ENCODE measurements at regions not wholly inside any gene's neighbourhood (a gene's known extent, or its start where the extent isn't known, plus 50 kb on each side); places are given as distances from the start of the nearest gene placed in this dataset.
"Not testable (repeated sequence)": the region's sequence is repeated elsewhere in the genome, so short reads cannot be mapped to it uniquely, and the experiment has no call there.

DNA sequence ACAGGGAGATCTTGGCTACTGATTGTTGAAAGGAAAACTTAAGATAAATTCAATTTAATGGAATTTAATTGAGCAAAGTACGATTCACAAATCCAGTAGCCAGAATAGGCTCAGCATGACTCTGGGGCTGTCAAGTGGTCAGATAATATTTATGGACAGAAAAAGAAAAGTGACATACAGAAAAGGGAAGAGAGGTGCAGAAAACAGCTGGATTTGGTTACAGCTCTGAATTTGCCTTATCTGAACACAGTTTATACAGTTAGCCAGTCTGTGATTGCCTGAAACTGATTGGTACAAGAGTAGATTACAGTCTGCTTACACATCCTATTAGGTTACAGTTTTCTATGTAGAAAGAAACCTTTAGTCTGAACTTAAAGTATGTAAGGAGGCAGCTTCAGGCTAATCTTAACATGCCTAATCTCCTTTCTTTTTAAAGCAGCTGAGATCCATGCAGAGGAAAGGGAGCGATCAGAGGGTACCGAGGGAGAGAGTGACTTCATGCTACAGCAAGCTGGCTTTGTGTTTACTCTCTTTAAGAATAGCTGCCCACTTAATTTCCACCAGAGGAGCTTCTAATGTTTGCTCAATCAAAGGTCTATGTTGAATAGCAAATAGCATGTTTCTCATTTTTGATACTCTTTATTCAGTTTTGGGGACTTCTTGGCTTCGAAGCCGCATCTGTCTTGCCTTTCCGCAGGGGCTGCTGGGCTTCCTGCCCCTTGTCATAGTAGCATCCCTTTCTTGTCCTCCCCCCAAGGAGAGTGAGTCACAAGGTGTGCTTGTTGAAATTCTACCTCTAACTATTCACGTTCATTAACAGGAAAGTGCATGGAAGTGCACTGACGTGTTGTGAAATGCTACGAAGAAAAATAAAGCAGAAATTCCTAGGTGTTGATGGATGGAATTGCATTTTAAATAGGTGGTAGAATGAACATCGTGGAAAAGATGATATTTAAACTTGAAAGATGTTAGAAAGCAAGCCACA lies 761.2 kb downstream of the TAF11L14 start:
- DNase-seq (ENCODE audit: low read depth in 4 of 4, low spot score in 3 of 4) = no peak

DNA sequence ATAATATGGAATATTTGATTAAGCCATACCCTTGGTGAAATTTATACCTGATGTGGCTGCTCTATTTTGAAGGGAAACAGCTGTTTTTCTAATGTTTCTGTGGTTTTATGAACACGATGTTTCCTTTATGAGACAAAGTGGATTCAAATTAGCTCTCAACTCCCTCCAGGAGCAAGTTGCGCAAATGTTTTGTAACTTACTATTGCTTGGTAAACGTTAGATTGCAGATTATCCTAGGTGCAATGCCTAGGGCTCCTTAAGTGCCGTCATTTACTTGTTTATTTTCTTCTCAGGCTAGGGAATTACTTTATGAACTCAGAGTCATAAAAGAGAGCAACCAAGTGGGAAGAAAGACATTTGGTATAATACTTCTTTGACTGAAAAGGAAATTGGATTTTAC lies 763.1 kb downstream of the TAF11L14 start:
- DNase-seq (ENCODE audit: low read depth in 4 of 4, low spot score in 3 of 4) = peak in 1 of 4 donors; percentile 5

DNA sequence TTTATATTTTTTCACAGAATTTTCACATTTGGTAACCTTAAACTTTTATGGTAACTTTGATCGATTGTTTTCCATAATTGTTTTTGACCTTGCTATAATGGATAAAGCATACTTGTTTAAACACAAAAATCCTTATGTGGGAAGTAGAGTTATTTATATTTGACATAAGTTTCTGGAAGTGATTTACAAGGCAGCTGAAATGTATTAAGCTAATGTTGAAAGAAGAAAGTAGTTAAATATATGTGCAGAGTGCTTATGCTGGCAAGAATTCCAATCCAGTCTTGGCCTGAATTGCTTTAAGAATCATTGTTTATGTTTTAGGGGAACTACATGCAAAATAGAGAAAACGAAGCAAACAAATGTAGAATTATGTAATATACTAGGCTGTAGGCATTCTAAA lies 763.6 kb downstream of the TAF11L14 start:
- peak in 3 of 4 donors; percentile 16 to 45 (median 26) for DNase-seq (ENCODE audit: low read depth in 4 of 4, low spot score in 3 of 4)

DNA sequence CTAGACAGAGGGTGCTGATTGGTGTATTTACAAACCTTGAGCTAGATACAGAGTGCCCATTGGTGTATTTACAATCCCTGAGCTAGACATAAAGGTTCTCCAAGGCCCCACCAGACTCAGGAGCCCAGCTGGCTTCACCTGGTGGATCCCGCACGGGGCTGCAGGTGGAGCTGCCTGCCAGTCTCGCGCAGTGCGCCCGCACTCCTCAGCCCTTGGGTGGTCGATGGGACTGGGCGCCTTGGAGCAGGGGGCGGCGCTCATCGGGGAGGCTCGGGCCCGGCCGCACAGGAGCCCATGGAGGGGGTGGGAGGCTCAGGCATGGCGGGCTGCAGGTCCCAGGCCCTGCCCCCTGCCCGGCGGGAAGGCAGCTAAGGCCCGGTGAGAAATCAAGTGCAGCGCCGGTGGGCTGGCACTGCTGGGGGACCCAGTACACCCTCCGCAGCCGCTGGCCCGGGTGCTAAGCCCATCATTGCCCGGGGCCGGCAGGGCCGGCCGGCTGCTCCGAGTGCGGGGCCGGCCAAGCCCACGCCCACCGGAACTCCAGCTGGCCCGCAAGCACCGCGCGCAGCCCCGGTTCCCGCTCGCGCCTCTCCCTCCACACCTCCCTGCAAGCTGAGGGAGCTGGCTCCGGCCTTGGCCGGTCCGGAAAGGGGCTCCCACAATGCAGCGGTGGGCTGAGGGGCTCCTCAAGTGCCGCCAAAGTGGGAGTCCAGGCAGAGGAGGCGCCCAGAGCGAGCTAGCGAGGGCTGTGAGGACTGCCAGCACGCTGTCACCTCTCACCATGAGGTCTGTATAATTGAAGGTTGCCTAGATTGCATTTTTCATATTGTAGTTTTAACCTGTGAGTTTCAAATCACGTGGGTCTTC lies 765.4 kb downstream of the TAF11L14 start:
- not testable (repeated sequence) for DNase-seq (ENCODE audit: low read depth in 4 of 4, low spot score in 3 of 4)

DNA sequence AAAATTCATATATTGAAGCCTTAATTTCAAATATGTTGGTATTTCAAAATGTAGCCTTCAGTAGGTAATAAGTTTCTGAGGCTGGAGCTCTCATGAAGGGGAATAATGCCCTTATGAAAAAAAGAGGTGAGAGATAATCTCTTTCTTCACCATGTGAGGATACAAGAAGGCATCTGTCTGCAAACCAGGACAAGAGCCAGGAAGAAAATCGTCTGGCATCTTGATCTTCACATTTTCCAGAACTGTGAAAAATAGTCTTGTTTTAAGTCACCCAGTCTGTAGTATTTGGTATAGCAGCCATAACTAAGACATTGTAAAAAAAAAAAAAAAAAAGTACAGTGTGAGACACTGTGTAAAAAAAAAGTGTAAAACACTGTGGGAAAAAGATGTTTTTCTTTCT lies 768.9 kb downstream of the TAF11L14 start:
- no peak for DNase-seq (ENCODE audit: low read depth in 4 of 4, low spot score in 3 of 4)

DNA sequence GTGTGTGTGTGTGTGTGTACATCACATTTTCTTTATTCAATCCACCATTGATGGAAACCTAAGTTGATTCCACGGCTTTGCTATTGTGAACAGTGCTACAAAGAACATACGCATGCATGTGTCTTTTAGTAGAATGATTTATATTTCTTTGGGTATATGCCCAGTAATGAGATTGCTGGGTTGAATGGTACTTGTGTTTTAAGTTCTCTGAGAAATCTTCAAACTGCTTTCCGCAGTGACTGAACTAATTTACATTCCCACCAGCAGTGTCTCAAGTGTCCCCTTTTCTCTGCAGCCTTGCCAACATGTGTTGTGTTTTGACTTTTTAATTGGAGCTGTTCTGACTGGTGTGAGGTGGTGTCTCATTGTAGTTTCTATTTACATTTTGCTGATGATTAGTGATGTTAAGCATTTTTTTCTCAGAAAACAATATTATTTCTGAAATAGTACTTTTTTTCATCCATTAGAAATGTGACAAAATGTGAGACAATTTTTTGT lies 769.7 kb downstream of the TAF11L14 start:
- DNase-seq (ENCODE audit: low read depth in 4 of 4, low spot score in 3 of 4) = no peak

DNA sequence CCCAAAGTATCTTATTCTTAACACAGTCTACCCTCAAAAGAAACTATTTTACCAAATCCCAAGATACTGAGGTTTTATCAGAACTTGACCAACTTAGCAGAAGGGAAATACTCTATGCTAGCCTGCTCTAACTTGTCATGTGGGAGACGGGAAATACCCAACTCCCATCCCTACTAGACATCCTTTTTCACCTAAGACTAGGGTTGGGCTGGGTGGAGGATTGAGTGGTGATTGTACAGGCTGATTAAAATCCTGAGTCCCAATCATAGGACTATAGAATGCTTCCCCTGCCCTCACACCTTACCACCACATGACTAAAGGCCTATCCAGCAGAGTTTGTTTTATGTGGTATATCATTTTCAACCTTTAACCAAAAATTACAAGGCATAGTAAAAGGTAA lies 786.5 kb downstream of the TAF11L14 start:
- DNase-seq (ENCODE audit: low read depth in 4 of 4, low spot score in 3 of 4) = no peak

DNA sequence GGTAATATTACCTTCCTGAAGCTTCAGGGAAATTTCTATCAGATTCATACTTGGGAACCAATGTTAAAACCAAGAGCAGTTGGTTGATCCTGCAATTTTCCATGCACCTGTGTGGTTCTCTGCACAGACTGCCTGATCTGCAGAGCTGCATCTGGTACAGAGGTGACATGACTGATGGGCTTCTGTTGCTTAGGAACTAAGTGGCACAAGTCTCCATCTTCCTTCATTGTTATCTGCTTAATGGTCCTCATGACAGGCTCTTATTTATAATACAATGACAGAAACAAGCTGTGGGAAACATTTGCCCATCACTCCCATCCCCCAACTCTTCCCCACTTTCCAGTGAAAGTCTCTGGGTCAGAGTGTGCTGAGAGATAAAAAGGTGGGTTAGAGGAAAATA lies 799.1 kb downstream of the TAF11L14 start:
- no peak for DNase-seq (ENCODE audit: low read depth in 4 of 4, low spot score in 3 of 4)

DNA sequence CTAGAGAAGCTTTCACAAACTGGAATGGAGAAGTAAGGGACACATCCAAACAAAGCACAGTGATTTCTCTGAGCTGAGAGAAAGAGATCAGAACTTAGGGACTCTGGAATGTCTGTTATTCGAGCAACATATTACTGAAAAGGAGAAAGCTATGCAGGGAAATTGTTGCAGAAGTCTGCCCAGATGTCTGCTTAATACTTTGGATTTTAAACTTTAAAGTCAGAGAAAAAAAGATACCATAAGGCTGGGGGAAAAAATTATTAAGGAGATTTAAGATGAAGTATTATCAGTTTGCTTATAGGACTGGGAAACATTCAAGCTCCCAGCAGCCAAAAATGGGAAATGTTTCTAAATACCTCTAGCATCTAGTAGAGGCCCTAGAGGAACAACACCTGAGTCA lies 803.9 kb downstream of the TAF11L14 start:
- no peak for DNase-seq (ENCODE audit: low read depth in 4 of 4, low spot score in 3 of 4)

DNA sequence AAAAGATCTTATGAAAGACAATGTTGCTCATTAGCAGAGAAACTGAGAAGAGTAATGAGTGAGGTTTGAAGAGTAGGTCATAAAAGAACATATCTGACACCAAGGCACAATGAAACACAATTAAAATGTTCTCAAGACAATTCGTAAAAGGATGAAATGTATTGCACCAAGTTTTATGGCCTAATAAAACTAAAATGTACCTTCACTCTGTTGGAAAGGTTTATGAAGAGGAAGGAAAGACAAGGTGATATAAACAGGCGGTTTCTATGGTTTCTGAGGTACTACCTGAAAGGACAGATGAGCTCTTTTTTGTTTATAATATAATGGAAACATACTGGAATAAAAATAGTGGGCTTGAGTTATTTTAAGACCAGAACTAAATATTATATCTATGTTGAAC lies 821.3 kb downstream of the TAF11L14 start:
- no peak for DNase-seq (ENCODE audit: low read depth in 4 of 4, low spot score in 3 of 4)

DNA sequence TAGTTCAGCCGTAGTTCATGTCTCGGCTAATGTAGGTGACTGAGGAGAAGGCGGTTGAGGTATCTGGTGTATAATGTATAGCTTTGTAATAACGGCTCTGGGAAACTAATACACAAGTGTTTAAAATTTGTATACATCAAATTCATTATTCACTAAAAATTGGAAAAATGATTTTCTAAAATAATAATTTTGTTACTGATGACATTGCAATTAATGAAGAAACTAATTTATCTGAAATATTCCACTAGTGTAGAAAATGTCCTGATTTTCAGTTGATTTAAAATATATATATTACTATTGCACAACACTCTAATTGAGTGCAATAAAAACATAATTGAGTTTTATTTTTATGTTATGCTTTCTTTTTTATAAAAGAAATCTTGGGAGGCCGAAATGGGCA lies 823.0 kb downstream of the TAF11L14 start:
- no peak for DNase-seq (ENCODE audit: low read depth in 4 of 4, low spot score in 3 of 4)

DNA sequence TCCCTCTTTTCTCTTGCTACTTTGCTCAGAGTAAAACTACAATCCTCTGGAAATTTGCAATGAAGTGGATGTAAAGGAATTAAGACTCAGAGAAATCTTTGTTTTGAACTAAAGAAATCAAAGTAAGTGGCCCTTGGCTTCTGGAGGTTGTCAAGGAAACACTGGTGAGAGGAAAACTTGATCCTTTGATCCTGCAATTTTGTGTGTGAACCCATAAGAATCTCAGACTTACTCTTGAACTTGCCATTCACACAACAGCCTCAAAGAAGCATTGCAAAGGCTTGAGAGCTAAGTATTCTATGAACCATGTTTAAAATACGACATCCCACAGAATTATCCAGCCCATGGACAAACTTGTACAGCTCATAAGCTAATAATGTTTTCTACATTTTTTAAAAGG lies 827.5 kb downstream of the TAF11L14 start:
- no peak for DNase-seq (ENCODE audit: low read depth in 4 of 4, low spot score in 3 of 4)

DNA sequence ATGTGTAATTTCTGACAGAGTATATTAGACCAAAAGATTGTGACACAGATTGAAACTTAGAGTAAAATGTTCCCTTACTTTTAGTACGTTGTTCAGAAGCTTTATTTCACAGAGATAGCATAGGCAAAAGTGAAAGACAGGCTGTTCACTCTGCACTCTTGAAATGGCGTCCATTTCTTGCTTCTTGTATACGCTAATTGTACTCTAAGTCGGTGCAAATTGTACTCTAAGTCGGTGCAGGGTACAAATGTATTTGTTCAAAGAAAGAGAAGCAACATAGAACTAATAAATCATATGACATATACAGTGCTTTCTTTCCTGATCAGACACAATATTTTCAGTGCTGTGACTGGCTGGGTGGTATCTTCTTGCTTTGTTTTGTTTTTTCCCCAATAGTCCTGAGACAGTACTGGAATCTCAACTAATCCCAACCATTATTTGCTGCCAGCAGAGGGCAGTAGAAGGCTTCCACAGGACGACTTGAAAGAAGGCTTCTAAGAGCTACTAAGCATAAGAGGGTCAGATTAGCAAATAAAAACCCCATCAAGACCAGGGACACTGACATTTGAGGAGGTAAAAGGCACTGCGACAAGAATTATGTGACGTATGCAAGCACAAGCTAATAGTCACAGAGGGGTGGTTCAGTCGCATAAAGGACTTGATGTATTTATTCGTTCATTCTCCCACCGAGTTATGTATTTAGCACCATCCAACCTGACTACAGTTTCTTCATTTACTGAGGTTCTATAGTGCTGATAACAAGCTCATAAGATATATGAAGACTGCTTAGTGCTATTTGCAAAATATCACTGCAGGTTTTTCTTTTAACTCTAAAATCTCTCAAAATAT lies 831.8 kb downstream of the TAF11L14 start:
- peak; percentile 54 to 62 (median 58) for DNase-seq (ENCODE audit: low read depth in 4 of 4, low spot score in 3 of 4)

DNA sequence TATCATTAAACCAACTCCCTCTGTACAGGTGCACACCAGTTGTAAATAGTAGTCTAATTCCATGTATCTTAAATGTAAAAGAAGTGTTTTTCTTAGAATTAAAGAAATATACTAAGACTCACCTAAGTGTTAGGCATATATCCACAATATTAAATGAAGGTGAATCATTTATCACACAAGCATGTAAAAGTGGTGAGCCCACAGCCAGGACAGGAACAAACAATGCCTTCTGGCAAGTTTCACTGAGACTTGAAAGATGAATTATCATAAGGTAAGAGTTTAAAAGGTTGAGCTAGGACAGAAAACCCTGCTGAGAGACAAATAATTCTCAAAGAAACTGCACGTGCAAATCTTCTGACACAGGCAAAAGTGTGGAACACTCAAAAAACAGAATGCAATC lies 832.5 kb downstream of the TAF11L14 start:
- no peak for DNase-seq (ENCODE audit: low read depth in 4 of 4, low spot score in 3 of 4)

DNA sequence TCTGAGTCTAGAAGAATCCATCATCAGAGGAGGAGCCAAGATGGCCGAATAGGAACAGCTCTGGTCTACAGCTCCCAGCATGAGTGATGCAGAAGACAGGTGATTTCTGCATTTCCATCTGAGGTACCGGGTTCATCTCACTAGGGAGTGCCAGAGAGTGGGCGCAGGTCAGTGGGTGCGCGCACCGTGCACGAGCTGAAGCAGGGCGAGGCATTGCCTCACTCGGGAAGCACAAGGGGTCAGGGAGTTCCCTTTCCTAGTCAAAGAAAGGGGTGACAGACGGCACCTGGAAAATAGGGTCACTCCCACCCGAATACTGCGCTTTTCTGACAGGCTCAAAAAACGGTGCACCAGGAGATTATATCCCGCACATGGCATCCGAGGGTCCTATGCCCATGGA lies 837.5 kb downstream of the TAF11L14 start:
- DNase-seq (ENCODE audit: low read depth in 4 of 4, low spot score in 3 of 4) = not testable (repeated sequence)

DNA sequence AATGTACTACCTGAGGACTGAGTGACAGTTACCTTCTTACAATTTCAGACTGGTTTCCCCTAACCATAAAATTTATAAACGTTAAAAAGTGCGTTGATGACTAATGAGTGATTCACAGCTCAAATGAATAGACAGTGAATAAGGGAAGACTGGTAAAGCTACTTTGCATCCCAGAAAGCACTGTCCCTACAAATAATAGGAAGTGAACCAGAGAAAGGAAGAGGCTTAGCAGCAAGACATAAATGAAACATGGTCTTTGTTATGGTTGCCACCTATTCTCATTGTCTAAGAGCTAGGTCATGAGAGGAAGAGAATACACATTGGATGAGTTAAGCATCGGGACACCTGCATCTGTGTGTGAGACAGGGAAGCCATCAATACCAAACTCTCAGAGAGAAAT lies 849.2 kb downstream of the TAF11L14 start:
- no peak for DNase-seq (ENCODE audit: low read depth in 4 of 4, low spot score in 3 of 4)

DNA sequence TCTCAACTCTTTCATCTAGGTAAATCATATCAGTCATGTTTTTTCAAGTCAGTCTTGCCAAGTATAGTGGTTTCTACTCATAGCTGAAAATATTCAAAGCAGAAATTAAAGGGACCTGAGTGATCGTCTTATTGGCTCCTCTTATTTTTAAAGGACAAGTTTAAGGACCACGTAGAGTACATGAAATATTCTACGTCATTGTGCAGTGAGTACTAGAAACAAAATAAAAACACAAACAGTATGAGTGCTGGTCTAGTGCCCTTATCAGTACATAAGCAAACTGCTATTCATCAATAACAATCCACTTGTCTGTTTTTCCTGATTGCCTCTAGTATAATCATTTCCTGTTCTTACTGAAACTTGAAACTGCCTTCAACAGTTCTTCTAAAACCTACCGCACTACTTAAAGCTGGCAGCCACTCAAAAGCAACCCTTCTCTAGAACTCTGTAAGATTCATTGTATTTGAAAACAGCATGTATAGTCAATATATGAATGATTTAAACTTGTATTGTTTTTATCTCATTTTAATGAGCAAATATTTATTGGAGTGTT lies 853.7 kb downstream of the TAF11L14 start:
- DNase-seq (ENCODE audit: low read depth in 4 of 4, low spot score in 3 of 4) = no peak

DNA sequence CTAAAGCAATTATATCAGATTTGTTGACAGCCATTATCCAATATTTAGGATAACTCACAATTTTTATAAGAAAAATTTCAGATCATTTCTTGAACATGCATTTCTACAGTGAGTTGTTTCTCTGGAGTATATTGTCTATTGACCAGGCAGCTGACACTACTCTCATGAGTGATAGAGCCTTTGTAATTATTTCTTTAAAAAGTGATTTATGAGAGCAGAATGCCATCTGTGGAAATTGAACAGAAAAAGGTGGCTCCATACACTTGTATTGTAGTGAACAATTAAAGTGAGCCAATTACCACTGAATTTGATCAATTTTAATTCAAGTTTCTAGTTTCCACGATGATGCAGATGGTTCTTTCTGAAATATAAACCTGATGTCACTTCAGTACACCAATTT lies 855.4 kb downstream of the TAF11L14 start:
- DNase-seq (ENCODE audit: low read depth in 4 of 4, low spot score in 3 of 4) = no peak

DNA sequence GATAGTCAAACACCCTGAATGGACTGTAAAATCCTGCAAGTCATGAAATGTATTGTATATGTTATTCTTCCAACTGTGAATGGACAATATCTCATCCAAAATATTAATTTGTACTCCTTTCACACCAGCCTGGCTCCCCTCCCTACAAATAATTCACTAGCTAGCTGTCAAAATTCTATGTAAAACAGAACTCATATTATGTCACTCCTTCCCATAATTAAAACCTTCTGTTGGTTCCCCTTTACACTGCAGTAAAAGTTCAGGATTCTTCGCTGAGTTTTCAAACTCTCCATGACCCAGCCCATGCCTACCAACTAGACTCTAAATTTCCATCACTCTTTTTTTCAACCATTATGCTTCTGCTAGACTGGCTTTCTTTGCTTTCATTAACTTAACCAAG lies 857.1 kb downstream of the TAF11L14 start:
- DNase-seq (ENCODE audit: low read depth in 4 of 4, low spot score in 3 of 4) = no peak

DNA sequence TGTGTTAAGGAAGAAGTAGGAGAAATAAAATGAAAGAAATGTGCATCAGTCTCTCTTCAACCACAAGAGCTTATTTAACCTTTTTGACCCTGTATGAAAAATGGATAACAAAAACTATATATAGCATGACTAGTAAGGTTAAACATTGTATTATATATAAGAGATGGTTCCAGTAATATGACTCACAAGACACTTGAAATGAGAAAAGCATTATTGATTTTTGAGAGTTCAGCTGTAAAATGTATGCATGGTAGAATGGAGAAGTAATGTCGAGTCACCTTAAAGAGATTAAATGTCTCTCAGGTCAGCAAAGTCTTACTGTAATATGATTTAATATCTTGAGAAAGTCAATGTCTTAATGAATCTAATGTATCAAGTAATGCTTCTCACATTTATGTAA lies 860.9 kb downstream of the TAF11L14 start:
- no peak for DNase-seq (ENCODE audit: low read depth in 4 of 4, low spot score in 3 of 4)

All from right renal pelvis (tissue), 4 donors.